IMR-90 (cell line): ENCODE measurements at regions not wholly inside any gene's neighbourhood (a gene's known extent, or its start where the extent isn't known, plus 50 kb on each side); places are given as distances from the start of the nearest gene placed in this dataset.

Source experiments
- ATAC-seq: fragments of 200-7000 bp; cut with Tn5 transposase; 2 replicates; pipeline ENCODE4 v1.9.1; 2020; ENCODE audit warnings: low read depth, mild to moderate bottlenecking, moderate library complexity
- BruUV-seq: library from RNA; stranded (reverse); fragments of 400-500 nt; replicated peaks from 2 replicates; lab custom pipeline; 2021; lab: Mats Ljungman, UMichigan
- CTCF ChIA-PET: fragments of 300-600 bp; formaldehyde crosslinking; extraction: SDS; loops from one replicate; lab custom pipeline; 2021; ENCODE audit warnings: antibody characterized with exemption; lab: Yijun Ruan, JAX
- POLR2A ChIA-PET: fragments of 300-600 bp; sonication (Branson Sonifier 250); formaldehyde crosslinking; loops from one replicate; lab custom pipeline; 2022; ENCODE audit warnings: antibody characterized with exemption; ENCODE audit not compliant: unreplicated experiment; lab: Charles Lee
- DNase-seq: peaks from one replicate; pipeline ENCODE4 v3.0.0; 2013
- H2AFZ ChIP-seq: replicated peaks from 2 replicates; pipeline ENCODE3; 2013; ENCODE audit warnings: low read length, mild to moderate bottlenecking; ENCODE audit not compliant: poor library complexity
- H2AK5ac ChIP-seq: 2 replicates; pipeline ENCODE4 v1.6.1; 2013; ENCODE audit warnings: low read depth, low read length, inconsistent platforms
- H2AK9ac ChIP-seq: replicated peaks from 2 replicates; pipeline ENCODE3; 2013; ENCODE audit warnings: mild to moderate bottlenecking, low read depth, low read length, moderate library complexity; ENCODE audit not compliant: poor library complexity
- H2BK120ac ChIP-seq: 2 replicates; pipeline ENCODE4 v1.6.1; 2013; ENCODE audit warnings: low read depth, low read length, inconsistent platforms
- H2BK15ac ChIP-seq: 3 replicates; pipeline ENCODE4 v1.6.1; 2013; ENCODE audit warnings: low read depth, low read length, inconsistent platforms
- H2BK20ac ChIP-seq: 2 replicates; pipeline ENCODE4 v1.6.1; 2013; ENCODE audit warnings: low read depth, mild to moderate bottlenecking, inconsistent platforms, low read length, moderate library complexity
- H2BK5ac ChIP-seq: 2 replicates; pipeline ENCODE4 v1.6.1; 2013; ENCODE audit warnings: mild to moderate bottlenecking, low read depth, low read length, inconsistent platforms; ENCODE audit not compliant: poor library complexity, severe bottlenecking
- H3K14ac ChIP-seq: replicated peaks from 2 replicates; pipeline ENCODE4 v1.6.1; 2013; ENCODE audit warnings: low read depth, low read length, inconsistent platforms
- H3K18ac ChIP-seq: 2 replicates; pipeline ENCODE4 v1.6.1; 2013; ENCODE audit warnings: low read depth, low read length, control low read depth
- H3K23ac ChIP-seq: 2 replicates; pipeline ENCODE4 v1.6.1; 2013; ENCODE audit warnings: low read depth, low read length, inconsistent platforms
- H3K27ac ChIP-seq: 2 replicates; pipeline ENCODE4 v1.5.1; 2013; ENCODE audit warnings: mild to moderate bottlenecking, control low read depth, low read length; ENCODE audit not compliant: insufficient read depth
- H3K27me3 ChIP-seq: 2 replicates; pipeline ENCODE4 v1.6.1; 2013; ENCODE audit warnings: low read length; ENCODE audit not compliant: control insufficient read depth, insufficient read depth
- H3K36me3 ChIP-seq: 2 replicates; pipeline ENCODE4 v1.6.1; 2013; ENCODE audit warnings: low read length, mixed read lengths; ENCODE audit not compliant: control insufficient read depth, insufficient read depth
- H3K4ac ChIP-seq: 2 replicates; pipeline ENCODE4 v1.6.1; 2013; ENCODE audit warnings: low read depth, low read length, inconsistent platforms
- H3K4me1 ChIP-seq: 2 replicates; pipeline ENCODE4 v1.6.1; 2013; ENCODE audit warnings: low read length, mixed read lengths; ENCODE audit not compliant: control insufficient read depth, insufficient read depth
- H3K4me2 ChIP-seq: 2 replicates; pipeline ENCODE4 v1.6.1; 2013; ENCODE audit warnings: low read depth, mild to moderate bottlenecking, control low read depth, low read length, moderate library complexity
- H3K4me3 ChIP-seq: 2 replicates; pipeline ENCODE4 v1.5.1; 2013; ENCODE audit warnings: low read depth, mild to moderate bottlenecking, control low read depth, low read length, moderate library complexity; ENCODE audit not compliant: insufficient read depth
- H3K56ac ChIP-seq: 2 replicates; pipeline ENCODE4 v1.6.1; 2013; ENCODE audit warnings: low read length, inconsistent platforms; ENCODE audit not compliant: insufficient read depth; ENCODE audit errors: extremely low read depth
- H3K79me1 ChIP-seq, 2 experiments: 2 replicates each; pipeline ENCODE4 v1.6.1; 2013; ENCODE audit warnings: low read length in 2 of 2, inconsistent platforms in 1 of 2, low read depth in 1 of 2
- H3K9ac ChIP-seq: 2 replicates; pipeline ENCODE4 v1.6.1; 2013; ENCODE audit warnings: low read depth, low read length, control low read depth
- H3K9me1 ChIP-seq: 2 replicates; pipeline ENCODE4 v1.6.1; 2013; ENCODE audit warnings: low read length, inconsistent platforms; ENCODE audit not compliant: insufficient read depth
- H3K9me3 ChIP-seq: 2 replicates; pipeline ENCODE4 v1.6.1; 2013; ENCODE audit warnings: low read length; ENCODE audit not compliant: control insufficient read depth, insufficient read depth
- H4K20me1 ChIP-seq: 2 replicates; pipeline ENCODE4 v1.6.1; 2013; ENCODE audit warnings: low read length, inconsistent platforms; ENCODE audit not compliant: insufficient read depth
- H4K5ac ChIP-seq: 2 replicates; pipeline ENCODE4 v1.6.1; 2013; ENCODE audit warnings: mild to moderate bottlenecking, low read depth, low read length, control low read depth
- H4K8ac ChIP-seq, 2 experiments: 2 replicates each; pipeline ENCODE4 v1.6.1; 2013; ENCODE audit warnings: low read depth in 2 of 2, low read length in 2 of 2, control low read depth in 1 of 2, inconsistent platforms in 1 of 2
- H4K91ac ChIP-seq: 2 replicates; pipeline ENCODE4 v1.6.1; 2013; ENCODE audit warnings: low read depth, low read length, inconsistent platforms; ENCODE audit not compliant: insufficient read depth
- CHD1 ChIP-seq: IDR thresholded peaks from 2 replicates; pipeline ENCODE4 v1.6.1; 2012; ENCODE audit warnings: low read depth, low read length, improper control_type of control experiment
- dilution Hi-C: fragments of 300-500 bp; cut with HindIII; formaldehyde crosslinking; loops from one replicate; pipeline ENCODE4 v1.14.3; 2018; ENCODE audit warnings: low sequenced_read_pairs; ENCODE audit not compliant: unreplicated experiment
- in situ Hi-C: fragments of 300-500 bp; cut with MboI; formaldehyde crosslinking; loops from 3 replicates; pipeline ENCODE4 v1.14.3; 2019; ENCODE audit warnings: low sequenced_read_pairs, inconsistent platforms, mixed read lengths
- intact Hi-C: fragments of 100-400 bp; cut with micrococcal nuclease; formaldehyde crosslinking; loops from 2 replicates; pipeline ENCODE4 v1.10.0; 2022

DNA sequence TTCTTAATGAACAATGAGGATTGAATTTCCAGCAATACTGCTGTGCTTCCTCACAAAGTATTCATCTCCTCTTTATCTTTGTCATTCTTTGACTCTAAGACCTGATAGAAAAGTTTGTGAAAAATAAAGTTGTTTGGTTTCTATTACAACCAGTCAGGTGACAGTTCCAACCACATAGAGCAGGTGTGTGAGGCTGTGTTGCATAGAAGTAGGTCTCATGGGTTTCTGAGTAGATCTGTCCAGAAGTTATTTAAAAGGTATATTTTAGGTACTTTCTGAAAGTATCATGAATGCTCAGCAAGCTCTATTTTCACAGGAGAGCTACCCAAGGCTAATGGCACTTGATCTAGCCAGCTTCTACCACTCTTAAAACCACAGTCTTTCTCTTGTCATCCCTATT, 637.0 kb downstream of the DNAH5 start:
- no peak overlapping the region for H3K14ac ChIP-seq
- H4K8ac ChIP-seq: no peak overlapping the region
- intact Hi-C loops: no loop called here
- no peak overlapping the region for H2AK9ac ChIP-seq
- in situ Hi-C loops: no loop called here
- ATAC-seq: no peak
- H2BK5ac ChIP-seq: no peak overlapping the region
- no peak overlapping the region for H4K5ac ChIP-seq
- H3K9me3 ChIP-seq: no peaks in the 10 kb centered on the region
- no peaks in the 10 kb centered on the region for H4K20me1 ChIP-seq
- BruUV-seq: no TSS peak
- no peak overlapping the region for H3K4me2 ChIP-seq
- DNase-seq: no peak
- TF ChIP-seq CHD1: no peak
- H3K9ac ChIP-seq: no peak overlapping the region
- H2BK20ac ChIP-seq: no peak overlapping the region
- no peak overlapping the region for H3K23ac ChIP-seq
- no peak overlapping the region for H2AK5ac ChIP-seq
- H3K4ac ChIP-seq: no peak overlapping the region
- no peak overlapping the region for H3K27ac ChIP-seq
- no peaks in the 10 kb centered on the region for H3K9me1 ChIP-seq
- H3K4me1 ChIP-seq: no peaks in the 10 kb centered on the region
- ChIA-PET CTCF (no interaction called here), POLR2A (no interaction called here)
- H3K36me3 ChIP-seq: no peaks in the 10 kb centered on the region
- no peak overlapping the region for H3K56ac ChIP-seq
- no peak overlapping the region for H3K18ac ChIP-seq
- no peaks in the 10 kb centered on the region for H3K79me1 ChIP-seq
- no peak overlapping the region for H3K4me3 ChIP-seq
- H2BK15ac ChIP-seq: no peak overlapping the region
- H4K91ac ChIP-seq: no peak overlapping the region
- no peaks in the 10 kb centered on the region for H3K27me3 ChIP-seq
- dilution Hi-C loops: no loop called here
- no peak overlapping the region for H2AFZ ChIP-seq
- H2BK120ac ChIP-seq: no peak overlapping the region
